Neural progenitor cell (in vitro differentiated cells): ENCODE measurements at regions not wholly inside any gene's neighbourhood (a gene's known extent, or its start where the extent isn't known, plus 50 kb on each side); places are given as distances from the start of the nearest gene placed in this dataset.

Experiments
- EZH2 ChIP-seq: fragments of 200-600 bp; sonication (generic); IDR thresholded peaks from 2 replicates; pipeline ENCODE4 v1.6.1; 2017; ENCODE audit warnings: antibody characterized with exemption, mild to moderate bottlenecking, moderate library complexity
- EZH2phosphoT487 ChIP-seq: fragments of 200-600 bp; sonication (generic); IDR thresholded peaks from 2 replicates; pipeline ENCODE4 v1.6.1; 2017; ENCODE audit warnings: antibody characterized with exemption
- TF ChIP-seq, protein P1 (sequence below): fragments of 200-600 bp; sonication (generic); IDR thresholded peaks from 2 replicates; pipeline ENCODE4 v1.5.1; 2017; ENCODE audit warnings: antibody characterized with exemption, mild to moderate bottlenecking

DNA sequence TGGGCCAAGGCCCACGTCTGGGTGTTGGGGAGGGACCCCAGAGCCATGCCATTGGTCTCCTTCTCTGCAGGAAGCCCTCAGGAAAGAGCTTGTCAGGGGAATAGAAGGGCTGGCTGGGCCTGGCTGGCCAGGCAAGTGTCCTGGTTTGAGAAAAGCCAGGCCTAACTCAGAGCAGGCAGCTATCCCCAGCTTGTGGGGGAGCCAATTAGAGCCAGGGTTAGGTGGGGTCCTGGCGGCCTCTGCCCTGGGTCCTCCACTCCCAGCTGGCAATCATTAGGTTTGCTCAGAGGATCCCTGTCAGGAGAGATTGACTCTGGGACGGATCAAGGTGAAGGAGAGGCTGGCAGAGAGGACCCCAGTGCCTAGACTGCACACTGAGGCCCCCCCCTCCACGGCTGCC, 64.8 kb downstream of the PJA1 start:
- TF ChIP-seq, protein P1, sequence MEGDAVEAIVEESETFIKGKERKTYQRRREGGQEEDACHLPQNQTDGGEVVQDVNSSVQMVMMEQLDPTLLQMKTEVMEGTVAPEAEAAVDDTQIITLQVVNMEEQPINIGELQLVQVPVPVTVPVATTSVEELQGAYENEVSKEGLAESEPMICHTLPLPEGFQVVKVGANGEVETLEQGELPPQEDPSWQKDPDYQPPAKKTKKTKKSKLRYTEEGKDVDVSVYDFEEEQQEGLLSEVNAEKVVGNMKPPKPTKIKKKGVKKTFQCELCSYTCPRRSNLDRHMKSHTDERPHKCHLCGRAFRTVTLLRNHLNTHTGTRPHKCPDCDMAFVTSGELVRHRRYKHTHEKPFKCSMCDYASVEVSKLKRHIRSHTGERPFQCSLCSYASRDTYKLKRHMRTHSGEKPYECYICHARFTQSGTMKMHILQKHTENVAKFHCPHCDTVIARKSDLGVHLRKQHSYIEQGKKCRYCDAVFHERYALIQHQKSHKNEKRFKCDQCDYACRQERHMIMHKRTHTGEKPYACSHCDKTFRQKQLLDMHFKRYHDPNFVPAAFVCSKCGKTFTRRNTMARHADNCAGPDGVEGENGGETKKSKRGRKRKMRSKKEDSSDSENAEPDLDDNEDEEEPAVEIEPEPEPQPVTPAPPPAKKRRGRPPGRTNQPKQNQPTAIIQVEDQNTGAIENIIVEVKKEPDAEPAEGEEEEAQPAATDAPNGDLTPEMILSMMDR: no peak
- TF ChIP-seq EZH2: no peak
- no peak for TF ChIP-seq EZH2phosphoT487
